PC-9 (cell line): ENCODE measurements at regions not wholly inside any gene's neighbourhood (a gene's known extent, or its start where the extent isn't known, plus 50 kb on each side); places are given as distances from the start of the nearest gene placed in this dataset.

ENCODE experiments used
- CTCF ChIP-seq: fragments of 200-600 bp; sonication (generic); conservative IDR thresholded peaks from 2 replicates; pipeline ENCODE4 v1.6.1; 2017; ENCODE audit warnings: mixed run types, antibody characterized with exemption, mild to moderate bottlenecking, moderate library complexity
- EZH2 ChIP-seq: fragments of 200-600 bp; sonication (generic); IDR thresholded peaks from 2 replicates; pipeline ENCODE4 v1.8.0; 2017; ENCODE audit warnings: antibody characterized with exemption, low read depth

- TF ChIP-seq CTCF (no peak), EZH2 (no peak)
Measured at GRCh38 chr11:79694368-79694767, 253.5 kb upstream of the TENM4 start.
